ENCODE measurements at regions not wholly inside any gene's neighbourhood (a gene's known extent, or its start where the extent isn't known, plus 50 kb on each side); places are given as distances from the start of the nearest gene placed in this dataset.

DNA sequence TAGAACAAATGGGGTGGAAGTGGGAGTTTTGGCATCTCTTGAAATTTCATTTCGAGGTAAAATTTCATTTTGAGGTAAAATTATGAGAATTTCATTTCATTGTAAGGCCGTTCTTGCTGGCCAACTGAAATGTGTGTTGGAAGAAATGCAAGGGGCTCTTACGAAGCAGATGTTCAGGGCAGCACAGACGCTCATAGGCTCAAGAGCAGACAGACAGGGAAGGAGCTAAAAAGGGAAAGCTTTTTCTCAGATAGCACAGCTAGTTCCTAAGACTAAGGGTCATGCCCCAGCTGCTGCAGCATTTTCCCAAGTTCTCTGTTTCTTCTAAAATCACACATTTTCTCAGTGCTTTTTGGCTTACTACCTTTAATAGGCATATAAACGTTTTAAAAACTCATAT lies 65.1 kb upstream of the SFMBT2 start:
- TF ChIP-seq, protein P1, sequence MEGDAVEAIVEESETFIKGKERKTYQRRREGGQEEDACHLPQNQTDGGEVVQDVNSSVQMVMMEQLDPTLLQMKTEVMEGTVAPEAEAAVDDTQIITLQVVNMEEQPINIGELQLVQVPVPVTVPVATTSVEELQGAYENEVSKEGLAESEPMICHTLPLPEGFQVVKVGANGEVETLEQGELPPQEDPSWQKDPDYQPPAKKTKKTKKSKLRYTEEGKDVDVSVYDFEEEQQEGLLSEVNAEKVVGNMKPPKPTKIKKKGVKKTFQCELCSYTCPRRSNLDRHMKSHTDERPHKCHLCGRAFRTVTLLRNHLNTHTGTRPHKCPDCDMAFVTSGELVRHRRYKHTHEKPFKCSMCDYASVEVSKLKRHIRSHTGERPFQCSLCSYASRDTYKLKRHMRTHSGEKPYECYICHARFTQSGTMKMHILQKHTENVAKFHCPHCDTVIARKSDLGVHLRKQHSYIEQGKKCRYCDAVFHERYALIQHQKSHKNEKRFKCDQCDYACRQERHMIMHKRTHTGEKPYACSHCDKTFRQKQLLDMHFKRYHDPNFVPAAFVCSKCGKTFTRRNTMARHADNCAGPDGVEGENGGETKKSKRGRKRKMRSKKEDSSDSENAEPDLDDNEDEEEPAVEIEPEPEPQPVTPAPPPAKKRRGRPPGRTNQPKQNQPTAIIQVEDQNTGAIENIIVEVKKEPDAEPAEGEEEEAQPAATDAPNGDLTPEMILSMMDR (IDR thresholded peaks at IDR 0.05; ENCODE audit: borderline replicate concordance, extremely low read depth, insufficient read depth), result no peak
- Histone ChIP-seq H3K4me3 (ENCODE audit: low read length in 3 of 3) (peak overlapping the region in 1 of 3 donors; percentile 17), H3K27ac (ENCODE audit: low read depth in 2 of 2, low read length in 2 of 2) (no peak overlapping the region), H3K36me3 (ENCODE audit: control insufficient read depth in 2 of 3, insufficient read depth in 3 of 3, low read length in 3 of 3) (no peaks in the 10 kb centered on the region), H3K9ac (ENCODE audit: low read length in 3 of 3) (no peak overlapping the region), H3K27me3 (ENCODE audit: control insufficient read depth, insufficient read depth, low read length) (peaks cover 6% of the 10 kb centered on the region), H3K9me3 (ENCODE audit: control insufficient read depth in 2 of 3, insufficient read depth in 1 of 3, low read length in 3 of 3) (no peaks in the 10 kb centered on the region), H3K4me1 (ENCODE audit: control insufficient read depth in 2 of 3, insufficient read depth in 2 of 3, low read depth in 1 of 3, low read length in 3 of 3) (peaks cover 0 to 5% (median 5%) of the 10 kb centered on the region in 3 donors)
- intact Hi-C loops (cut with DNase I), result no loop called here
- no peak for FAIRE-seq
- peak in 1 of 5 donors; percentile 14 for DNase-seq

DNA sequence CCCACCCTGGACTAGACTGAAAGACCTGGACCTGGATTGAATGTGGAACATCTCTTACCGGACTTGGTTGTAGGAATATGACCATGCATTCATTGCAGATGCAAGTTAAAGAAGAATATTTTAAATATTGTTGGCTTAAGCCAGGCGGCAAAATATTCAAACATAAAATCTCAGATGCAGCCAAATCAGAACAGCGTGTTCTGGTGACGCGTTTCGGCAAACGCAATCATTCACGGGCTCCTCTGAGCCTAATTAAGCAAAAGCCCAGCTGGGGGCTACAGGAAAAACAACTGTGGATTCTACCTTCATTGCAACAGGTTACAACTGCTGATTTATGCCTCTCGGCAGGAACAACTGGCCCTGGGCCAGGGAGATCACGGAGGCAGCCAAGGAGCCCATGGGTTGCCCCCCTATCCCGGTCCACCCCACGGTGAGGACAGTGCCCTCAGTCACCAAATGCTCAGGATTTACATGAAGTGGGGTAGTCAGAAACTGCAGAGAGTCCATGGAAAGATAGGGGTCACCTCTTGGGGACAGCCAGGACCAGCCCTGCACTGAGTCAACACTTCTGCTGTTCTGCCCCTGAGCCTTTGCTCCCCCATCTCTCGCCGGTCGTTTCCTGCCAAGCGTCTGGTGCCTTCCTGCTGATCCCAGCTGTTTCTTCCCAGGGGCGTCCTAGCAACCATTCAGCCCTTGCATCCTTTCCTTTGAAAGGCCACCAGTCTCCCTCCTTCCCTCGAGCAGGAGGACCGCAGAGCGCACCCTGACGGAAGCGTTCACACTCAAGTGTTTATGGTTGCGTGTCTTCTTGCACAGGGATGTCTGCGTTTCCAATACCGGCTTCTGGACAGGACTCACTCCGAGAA lies 64.4 kb upstream of the SFMBT2 start:
- Histone ChIP-seq H3K4me1 (ENCODE audit: control insufficient read depth in 2 of 3, insufficient read depth in 2 of 3, low read depth in 1 of 3, low read length in 3 of 3) (peaks cover 0 to 5% (median 5%) of the 10 kb centered on the region in 3 donors), H3K9ac (ENCODE audit: low read length in 3 of 3) (no peak overlapping the region), H3K36me3 (ENCODE audit: control insufficient read depth in 2 of 3, insufficient read depth in 3 of 3, low read length in 3 of 3) (no peaks in the 10 kb centered on the region), H3K4me3 (ENCODE audit: low read length in 3 of 3) (peak overlapping the region in 1 of 3 donors; percentile 17), H3K27me3 (ENCODE audit: control insufficient read depth, insufficient read depth, low read length) (peaks cover 6% of the 10 kb centered on the region), H3K9me3 (ENCODE audit: control insufficient read depth in 2 of 3, insufficient read depth in 1 of 3, low read length in 3 of 3) (no peaks in the 10 kb centered on the region), H3K27ac (ENCODE audit: low read depth in 2 of 2, low read length in 2 of 2) (no peak overlapping the region)
- TF ChIP-seq, protein P1 (IDR thresholded peaks at IDR 0.05; ENCODE audit: borderline replicate concordance, extremely low read depth, insufficient read depth), result no peak
- intact Hi-C loops (cut with DNase I), result no loop called here
- DNase-seq, result peak; percentile 50 to 77 (median 60)
- no peak for FAIRE-seq

DNA sequence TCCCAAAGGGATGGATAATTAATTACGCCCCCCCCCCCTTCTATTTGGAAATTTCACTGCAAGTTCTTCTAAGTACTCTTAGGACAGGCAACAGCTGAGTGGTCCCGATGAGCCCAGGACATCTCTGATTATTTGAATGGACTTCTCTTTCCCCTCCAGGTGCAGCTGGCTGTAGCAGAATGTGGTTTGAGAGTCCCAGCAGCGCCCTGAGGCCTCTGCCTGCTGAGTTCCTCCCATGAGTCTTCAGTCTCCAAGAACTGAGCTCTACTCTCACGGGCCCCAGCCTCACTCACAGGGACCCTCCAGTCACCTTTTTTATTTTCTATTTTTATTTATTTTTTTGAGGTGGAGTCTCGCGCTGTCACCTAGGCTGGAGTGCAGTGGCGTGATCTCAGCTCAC lies 63.6 kb upstream of the SFMBT2 start:
- Histone ChIP-seq H3K9ac (ENCODE audit: low read length in 3 of 3) (no peak overlapping the region), H3K27ac (ENCODE audit: low read depth in 2 of 2, low read length in 2 of 2) (no peak overlapping the region), H3K4me3 (ENCODE audit: low read length in 3 of 3) (no peak overlapping the region), H3K27me3 (ENCODE audit: control insufficient read depth, insufficient read depth, low read length) (peaks cover 6% of the 10 kb centered on the region), H3K36me3 (ENCODE audit: control insufficient read depth in 2 of 3, insufficient read depth in 3 of 3, low read length in 3 of 3) (no peaks in the 10 kb centered on the region), H3K4me1 (ENCODE audit: control insufficient read depth in 2 of 3, insufficient read depth in 2 of 3, low read depth in 1 of 3, low read length in 3 of 3) (peaks cover 0 to 5% (median 5%) of the 10 kb centered on the region in 3 donors), H3K9me3 (ENCODE audit: control insufficient read depth in 2 of 3, insufficient read depth in 1 of 3, low read length in 3 of 3) (no peaks in the 10 kb centered on the region)
- TF ChIP-seq, protein P1 (IDR thresholded peaks at IDR 0.05; ENCODE audit: borderline replicate concordance, extremely low read depth, insufficient read depth), result no peak
- FAIRE-seq (no peak), DNase-seq (no peak)
- intact Hi-C loops (cut with DNase I), result no loop called here
